ENCODE measurements at regions not wholly inside any gene's neighbourhood (a gene's known extent, or its start where the extent isn't known, plus 50 kb on each side); places are given as distances from the start of the nearest gene placed in this dataset.

DNA sequence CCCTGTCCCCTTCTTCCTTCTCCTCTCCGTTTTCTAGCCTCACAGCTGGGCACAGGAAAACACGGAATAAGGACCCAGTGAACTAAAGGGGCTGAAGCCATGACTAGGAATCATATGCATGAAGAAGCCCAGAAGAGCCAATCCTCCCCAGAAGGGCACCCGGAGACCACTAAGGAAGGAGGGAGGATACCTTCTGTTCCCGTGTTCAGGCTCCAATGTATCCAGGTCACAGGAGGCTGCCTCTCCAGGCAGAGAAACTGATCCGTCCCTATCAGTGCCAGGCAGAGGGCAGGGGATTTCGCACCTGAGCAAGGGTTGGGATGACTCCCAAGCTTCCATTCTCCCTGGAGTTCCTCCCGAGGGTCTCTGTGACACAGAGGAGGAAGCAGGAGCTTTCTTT is 246.6 kb downstream of the SNX10 start:
- Histone ChIP-seq H3K27ac (ENCODE audit: low read length) (no peak overlapping the region), H3K4me3 (ENCODE audit: low read length) (no peak overlapping the region), H3K9me3 (ENCODE audit: low read length) (no peaks in the 10 kb centered on the region), H3F3A (ENCODE audit: insufficient read depth, low read length, poor library complexity, severe bottlenecking) (no peaks in the 10 kb centered on the region), H4K20me1 (ENCODE audit: insufficient read depth) (no peaks in the 10 kb centered on the region), H2AFZ (ENCODE audit: low read depth, low read length) (no peak overlapping the region), H3K9me2 (ENCODE audit: insufficient read depth, low read length) (no peaks in the 10 kb centered on the region), H3K9ac (ENCODE audit: low read length) (no peak overlapping the region), H3K79me2 (replicated peaks; ENCODE audit: insufficient read depth, low read length) (no peaks in the 10 kb centered on the region), H3K27me3 (ENCODE audit: insufficient read depth, low read depth, low read length) (no peaks in the 10 kb centered on the region), H3K36me3 (ENCODE audit: insufficient read depth, low read length) (no peaks in the 10 kb centered on the region), H3K4me2 (ENCODE audit: low read length) (no peak overlapping the region)
- TF ChIP-seq MXI1 (conservative IDR thresholded peaks at IDR 0.05; ENCODE audit: poor library complexity, severe bottlenecking) (no peak), EP300 (conservative IDR thresholded peaks at IDR 0.05; ENCODE audit: poor library complexity, severe bottlenecking) (no peak), EZH2 (IDR thresholded peaks at IDR 0.05; ENCODE audit: borderline replicate concordance, insufficient read depth, low read length, poor library complexity, severe bottlenecking) (no peak), RAD21 (conservative IDR thresholded peaks at IDR 0.05) (no peak), POLR2AphosphoS5 (IDR thresholded peaks at IDR 0.05) (no peak), SMC3 (conservative IDR thresholded peaks at IDR 0.05; ENCODE audit: poor library complexity) (no peak), TAF1 (IDR thresholded peaks at IDR 0.05; ENCODE audit: low read depth) (no peak)
- TF ChIP-seq, protein P1, sequence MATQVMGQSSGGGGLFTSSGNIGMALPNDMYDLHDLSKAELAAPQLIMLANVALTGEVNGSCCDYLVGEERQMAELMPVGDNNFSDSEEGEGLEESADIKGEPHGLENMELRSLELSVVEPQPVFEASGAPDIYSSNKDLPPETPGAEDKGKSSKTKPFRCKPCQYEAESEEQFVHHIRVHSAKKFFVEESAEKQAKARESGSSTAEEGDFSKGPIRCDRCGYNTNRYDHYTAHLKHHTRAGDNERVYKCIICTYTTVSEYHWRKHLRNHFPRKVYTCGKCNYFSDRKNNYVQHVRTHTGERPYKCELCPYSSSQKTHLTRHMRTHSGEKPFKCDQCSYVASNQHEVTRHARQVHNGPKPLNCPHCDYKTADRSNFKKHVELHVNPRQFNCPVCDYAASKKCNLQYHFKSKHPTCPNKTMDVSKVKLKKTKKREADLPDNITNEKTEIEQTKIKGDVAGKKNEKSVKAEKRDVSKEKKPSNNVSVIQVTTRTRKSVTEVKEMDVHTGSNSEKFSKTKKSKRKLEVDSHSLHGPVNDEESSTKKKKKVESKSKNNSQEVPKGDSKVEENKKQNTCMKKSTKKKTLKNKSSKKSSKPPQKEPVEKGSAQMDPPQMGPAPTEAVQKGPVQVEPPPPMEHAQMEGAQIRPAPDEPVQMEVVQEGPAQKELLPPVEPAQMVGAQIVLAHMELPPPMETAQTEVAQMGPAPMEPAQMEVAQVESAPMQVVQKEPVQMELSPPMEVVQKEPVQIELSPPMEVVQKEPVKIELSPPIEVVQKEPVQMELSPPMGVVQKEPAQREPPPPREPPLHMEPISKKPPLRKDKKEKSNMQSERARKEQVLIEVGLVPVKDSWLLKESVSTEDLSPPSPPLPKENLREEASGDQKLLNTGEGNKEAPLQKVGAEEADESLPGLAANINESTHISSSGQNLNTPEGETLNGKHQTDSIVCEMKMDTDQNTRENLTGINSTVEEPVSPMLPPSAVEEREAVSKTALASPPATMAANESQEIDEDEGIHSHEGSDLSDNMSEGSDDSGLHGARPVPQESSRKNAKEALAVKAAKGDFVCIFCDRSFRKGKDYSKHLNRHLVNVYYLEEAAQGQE (IDR thresholded peaks at IDR 0.05; ENCODE audit: borderline replicate concordance), result no peak
- TF ChIP-seq, protein P2, sequence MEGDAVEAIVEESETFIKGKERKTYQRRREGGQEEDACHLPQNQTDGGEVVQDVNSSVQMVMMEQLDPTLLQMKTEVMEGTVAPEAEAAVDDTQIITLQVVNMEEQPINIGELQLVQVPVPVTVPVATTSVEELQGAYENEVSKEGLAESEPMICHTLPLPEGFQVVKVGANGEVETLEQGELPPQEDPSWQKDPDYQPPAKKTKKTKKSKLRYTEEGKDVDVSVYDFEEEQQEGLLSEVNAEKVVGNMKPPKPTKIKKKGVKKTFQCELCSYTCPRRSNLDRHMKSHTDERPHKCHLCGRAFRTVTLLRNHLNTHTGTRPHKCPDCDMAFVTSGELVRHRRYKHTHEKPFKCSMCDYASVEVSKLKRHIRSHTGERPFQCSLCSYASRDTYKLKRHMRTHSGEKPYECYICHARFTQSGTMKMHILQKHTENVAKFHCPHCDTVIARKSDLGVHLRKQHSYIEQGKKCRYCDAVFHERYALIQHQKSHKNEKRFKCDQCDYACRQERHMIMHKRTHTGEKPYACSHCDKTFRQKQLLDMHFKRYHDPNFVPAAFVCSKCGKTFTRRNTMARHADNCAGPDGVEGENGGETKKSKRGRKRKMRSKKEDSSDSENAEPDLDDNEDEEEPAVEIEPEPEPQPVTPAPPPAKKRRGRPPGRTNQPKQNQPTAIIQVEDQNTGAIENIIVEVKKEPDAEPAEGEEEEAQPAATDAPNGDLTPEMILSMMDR (IDR thresholded peaks at IDR 0.05; ENCODE audit: poor library complexity, severe bottlenecking), result no peak

DNA sequence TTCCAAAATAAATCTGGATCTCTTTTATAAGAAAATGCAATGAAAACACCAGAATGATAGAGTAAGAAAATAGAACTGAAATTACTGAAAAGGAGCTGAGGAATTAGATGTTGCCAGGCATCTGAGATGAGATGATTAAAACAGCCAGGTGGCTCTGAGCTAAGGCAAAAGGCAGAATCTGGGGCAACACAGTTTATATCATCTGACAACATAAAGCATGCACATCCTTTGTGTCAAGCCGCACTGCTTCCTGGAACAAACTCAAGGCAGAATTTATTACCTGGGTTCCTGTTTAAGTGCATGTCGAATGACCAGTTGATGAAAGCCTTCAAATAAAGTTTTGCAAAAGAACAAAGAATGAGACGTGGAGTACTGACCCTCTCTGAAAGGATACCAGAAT is 247.0 kb downstream of the SNX10 start:
- no peaks in the 10 kb centered on the region for H3K36me3 ChIP-seq (ENCODE audit: insufficient read depth, low read length)
- no peaks in the 10 kb centered on the region for H3F3A ChIP-seq (ENCODE audit: insufficient read depth, low read length, poor library complexity, severe bottlenecking)
- no peak overlapping the region for H3K4me3 ChIP-seq (ENCODE audit: low read length)
- H3K27ac ChIP-seq (ENCODE audit: low read length), result no peak overlapping the region
- H3K9me2 ChIP-seq (ENCODE audit: insufficient read depth, low read length), result no peaks in the 10 kb centered on the region
- H3K9ac ChIP-seq (ENCODE audit: low read length), result no peak overlapping the region
- no peak overlapping the region for H2AFZ ChIP-seq (ENCODE audit: low read depth, low read length)
- no peak overlapping the region for H3K4me2 ChIP-seq (ENCODE audit: low read length)
- H3K27me3 ChIP-seq (ENCODE audit: insufficient read depth, low read depth, low read length), result no peaks in the 10 kb centered on the region
- TF ChIP-seq TAF1 (IDR thresholded peaks at IDR 0.05; ENCODE audit: low read depth) (no peak), MXI1 (conservative IDR thresholded peaks at IDR 0.05; ENCODE audit: poor library complexity, severe bottlenecking) (no peak), EP300 (conservative IDR thresholded peaks at IDR 0.05; ENCODE audit: poor library complexity, severe bottlenecking) (no peak), RAD21 (conservative IDR thresholded peaks at IDR 0.05) (no peak), POLR2AphosphoS5 (IDR thresholded peaks at IDR 0.05) (no peak), SMC3 (conservative IDR thresholded peaks at IDR 0.05; ENCODE audit: poor library complexity) (no peak), EZH2 (IDR thresholded peaks at IDR 0.05; ENCODE audit: borderline replicate concordance, insufficient read depth, low read length, poor library complexity, severe bottlenecking) (no peak)
- TF ChIP-seq, protein P2 (IDR thresholded peaks at IDR 0.05; ENCODE audit: poor library complexity, severe bottlenecking), result no peak
- TF ChIP-seq, protein P1 (IDR thresholded peaks at IDR 0.05; ENCODE audit: borderline replicate concordance), result no peak
- H3K79me2 ChIP-seq (replicated peaks; ENCODE audit: insufficient read depth, low read length), result no peaks in the 10 kb centered on the region
- no peaks in the 10 kb centered on the region for H3K9me3 ChIP-seq (ENCODE audit: low read length)
- no peaks in the 10 kb centered on the region for H4K20me1 ChIP-seq (ENCODE audit: insufficient read depth)

All from neural cell (in vitro differentiated cells).